T-cell (primary cell): ENCODE measurements at regions not wholly inside any gene's neighbourhood (a gene's known extent, or its start where the extent isn't known, plus 50 kb on each side); places are given as distances from the start of the nearest gene placed in this dataset.

Source experiments
- ATAC-seq, 4 experiments: fragments of 200-7000 bp in 3 of 4; fragments of 150-1000 bp in 1 of 4; cut with Tn5 transposase; replicated peaks in 1 of 4; 1 replicate in 3 of 4; 2 replicates in 1 of 4; pipeline ENCODE4 v1.10.0; 2021; ENCODE audit warnings: moderate library complexity in 3 of 4, mild to moderate bottlenecking in 2 of 4, moderate number of reproducible peaks in 1 of 4
- CTCF ChIA-PET, 2 donors: fragments of 300-600 bp; sonication (Branson Sonifier 250); formaldehyde crosslinking; loops; one replicate each; lab custom pipeline; 2022; ENCODE audit warnings: antibody characterized with exemption in 2 of 2; lab: Charles Lee
- POLR2A ChIA-PET, 2 donors: fragments of 300-600 bp; sonication (Branson Sonifier 250); formaldehyde crosslinking; loops; one replicate each; lab custom pipeline; 2022; ENCODE audit warnings: antibody characterized with exemption in 2 of 2; lab: Charles Lee
- DNase-seq, 35 experiments: peaks; one replicate each; pipeline versions ENCODE4 v3.0.0 to v3.0.0-alpha.2; 2013 to 2023
- H3K27ac ChIP-seq: one replicate; pipeline ENCODE4 v1.5.1; 2013; ENCODE audit warnings: low read length
- H3K27me3 ChIP-seq, 2 experiments: replicated peaks in 1 of 2; 1 replicate in 1 of 2; 2 replicates in 1 of 2; pipeline versions ENCODE4 v1.6.1 to v1.7.0; 2013; ENCODE audit warnings: low read length in 1 of 2, mixed read lengths in 1 of 2; ENCODE audit not compliant: control insufficient read depth in 2 of 2, insufficient read depth in 2 of 2; ENCODE audit errors: extremely low read depth in 1 of 2
- H3K36me3 ChIP-seq, 2 donors: 1 replicate in 1 of 2; 2 replicates in 1 of 2; pipeline versions ENCODE4 v1.6.1 to v1.7.0; 2013; ENCODE audit warnings: low read length in 1 of 2; ENCODE audit not compliant: control insufficient read depth in 2 of 2, insufficient read depth in 1 of 2; ENCODE audit errors: extremely low read depth in 1 of 2
- H3K4me1 ChIP-seq, 2 experiments: 1 replicate in 1 of 2; 2 replicates in 1 of 2; pipeline versions ENCODE4 v1.6.1 to v1.7.0; 2013; ENCODE audit warnings: low read length in 2 of 2, mixed read lengths in 1 of 2; ENCODE audit not compliant: insufficient read depth in 2 of 2, control insufficient read depth in 1 of 2; ENCODE audit errors: extremely low read depth in 1 of 2
- H3K4me3 ChIP-seq, 2 donors: 1 replicate in 1 of 2; 2 replicates in 1 of 2; pipeline versions ENCODE4 v1.5.1 to v1.7.0; 2013; ENCODE audit warnings: mild to moderate bottlenecking in 2 of 2, low read length in 1 of 2, moderate library complexity in 1 of 2; ENCODE audit not compliant: control insufficient read depth in 1 of 2; ENCODE audit errors: extremely low read depth in 1 of 2
- H3K9me3 ChIP-seq: 2 replicates; pipeline ENCODE4 v1.7.0; 2013
- H3K27ac Mint-ChIP-seq, 2 donors: one replicate each; pipeline ENCODE4 v1.8.0; 2020 to 2021; ENCODE audit warnings: mild to moderate bottlenecking in 2 of 2, mixed read lengths in 2 of 2
- H3K27me3 Mint-ChIP-seq, 2 donors: one replicate each; pipeline ENCODE4 v1.8.0; 2021 to 2022; ENCODE audit warnings: mixed read lengths in 2 of 2
- H3K36me3 Mint-ChIP-seq: one replicate; pipeline ENCODE4 v1.8.0; 2021; ENCODE audit warnings: mixed read lengths
- H3K4me1 Mint-ChIP-seq, 3 donors: one replicate each; pipeline ENCODE4 v1.8.0; 2020 to 2022; ENCODE audit warnings: mixed read lengths in 3 of 3, mild to moderate bottlenecking in 1 of 3
- H3K4me3 Mint-ChIP-seq, 3 donors: one replicate each; pipeline ENCODE4 v1.8.0; 2020 to 2022; ENCODE audit warnings: mild to moderate bottlenecking in 3 of 3, mixed read lengths in 3 of 3, moderate library complexity in 3 of 3
- H3K9me3 Mint-ChIP-seq, 3 donors: one replicate each; pipeline ENCODE4 v1.8.0; 2020 to 2022; ENCODE audit warnings: mixed read lengths in 3 of 3
- WGBS: methylation state at CpG from one replicate; pipeline ENCODE4 v1.1.5; 2013; ENCODE audit warnings: missing lambda C conversion rate; ENCODE audit not compliant: insufficient coverage; 5-methylcytosine and 5-hydroxymethylcytosine counted together

GRCh38 chr18:72273025-72273424 is 271.1 kb downstream of the CBLN2 start:
- H3K4me3 ChIP-seq = no peak overlapping the region
- ChIA-PET POLR2A (no interaction called here), CTCF (no interaction called here)
- H3K4me1 Mint-ChIP-seq = no peaks in the 10 kb centered on the region
- no peaks in the 10 kb centered on the region for H3K27me3 ChIP-seq
- WGBS = 63% methylated on average over 2 of the region's 2 CpGs
- H3K27ac Mint-ChIP-seq = no peak overlapping the region
- no peaks in the 10 kb centered on the region for H3K4me1 ChIP-seq
- H3K27ac ChIP-seq = no peak overlapping the region
- H3K9me3 Mint-ChIP-seq = peaks cover 13 to 24% (median 18%) of the 10 kb centered on the region in 3 donors
- no peaks in the 10 kb centered on the region for H3K27me3 Mint-ChIP-seq
- ATAC-seq (no peak), DNase-seq (no peak)
- no peaks in the 10 kb centered on the region for H3K9me3 ChIP-seq
- H3K36me3 Mint-ChIP-seq = no peaks in the 10 kb centered on the region
- H3K36me3 ChIP-seq = no peaks in the 10 kb centered on the region
- no peak overlapping the region for H3K4me3 Mint-ChIP-seq

GRCh38 chr18:72261590-72261989 is 282.6 kb downstream of the CBLN2 start:
- no peaks in the 10 kb centered on the region for H3K36me3 ChIP-seq
- no CpG with 5 or more reads among the region's 2 CpGs for WGBS
- CTCF ChIA-PET = no interaction called here
- DNase-seq (no peak), ATAC-seq (no peak)
- no peaks in the 10 kb centered on the region for H3K9me3 ChIP-seq
- Mint-ChIP-seq H3K27me3 (no peaks in the 10 kb centered on the region), H3K4me3 (no peak overlapping the region), H3K9me3 (peaks cover 0 to 2% (median 0%) of the 10 kb centered on the region in 3 donors), H3K36me3 (no peaks in the 10 kb centered on the region), H3K4me1 (no peaks in the 10 kb centered on the region), H3K27ac (no peak overlapping the region)
- H3K4me3 ChIP-seq = no peak overlapping the region
- H3K4me1 ChIP-seq = no peaks in the 10 kb centered on the region
- no peaks in the 10 kb centered on the region for H3K27me3 ChIP-seq
- H3K27ac ChIP-seq = no peak overlapping the region
- POLR2A ChIA-PET = no interaction called here

DNA sequence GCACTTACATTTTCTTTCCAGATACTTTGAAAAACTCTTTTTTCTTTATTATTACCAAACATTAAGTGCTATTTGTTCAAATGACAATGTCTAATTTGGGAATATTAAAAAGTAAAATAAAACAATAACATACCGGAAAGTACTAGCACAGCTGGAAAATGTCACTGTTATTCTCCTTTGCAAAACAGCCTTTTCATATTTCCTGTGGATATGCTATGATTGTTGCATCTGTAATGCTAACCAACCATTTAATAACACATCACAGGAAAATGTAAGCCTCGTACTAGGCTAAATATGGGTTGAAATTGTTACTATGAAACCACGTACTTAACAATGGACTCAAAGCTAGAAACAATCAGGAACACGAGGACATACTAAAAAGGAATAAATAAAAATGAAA is 298.1 kb downstream of the CBLN2 start:
- Histone ChIP-seq H3K27me3 (no peaks in the 10 kb centered on the region), H3K9me3 (no peaks in the 10 kb centered on the region), H3K36me3 (no peaks in the 10 kb centered on the region), H3K4me1 (no peaks in the 10 kb centered on the region), H3K27ac (no peak overlapping the region), H3K4me3 (no peak overlapping the region)
- no peak overlapping the region for H3K27ac Mint-ChIP-seq
- no peaks in the 10 kb centered on the region for H3K27me3 Mint-ChIP-seq
- H3K4me1 Mint-ChIP-seq = no peaks in the 10 kb centered on the region
- H3K4me3 Mint-ChIP-seq = no peak overlapping the region
- no CpG with 5 or more reads among the region's 4 CpGs for WGBS
- POLR2A ChIA-PET = no interaction called here
- CTCF ChIA-PET = no interaction called here
- no peaks in the 10 kb centered on the region for H3K36me3 Mint-ChIP-seq
- H3K9me3 Mint-ChIP-seq = peaks cover 0 to 12% (median 7%) of the 10 kb centered on the region in 3 donors
- no peak for DNase-seq
- no peak for ATAC-seq

DNA sequence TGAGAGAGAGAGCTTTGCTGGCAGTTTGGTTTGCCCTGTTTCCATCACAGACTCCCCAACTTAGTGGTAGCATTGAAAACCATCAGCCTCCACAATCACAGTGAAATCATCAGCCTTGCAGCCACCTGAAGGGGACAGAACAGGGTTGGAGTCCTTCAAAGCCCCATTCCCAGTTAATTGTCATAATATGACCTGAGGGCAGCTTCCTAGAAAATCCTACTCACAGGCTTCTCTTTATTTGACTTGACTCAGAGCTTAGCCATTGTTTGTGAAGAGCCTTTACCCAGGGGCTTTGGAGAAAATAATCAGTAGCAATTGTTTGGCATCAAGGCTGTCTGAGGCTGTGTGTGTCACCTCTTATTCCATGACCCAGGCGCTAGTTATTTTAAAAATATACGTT is 308.7 kb downstream of the CBLN2 start:
- no peak for DNase-seq
- H3K36me3 ChIP-seq = no peaks in the 10 kb centered on the region
- Mint-ChIP-seq H3K27ac (no peak overlapping the region), H3K27me3 (no peaks in the 10 kb centered on the region), H3K4me3 (no peak overlapping the region), H3K9me3 (peaks cover 4 to 17% (median 7%) of the 10 kb centered on the region in 3 donors), H3K36me3 (no peaks in the 10 kb centered on the region), H3K4me1 (no peaks in the 10 kb centered on the region)
- H3K4me3 ChIP-seq = no peak overlapping the region
- no peaks in the 10 kb centered on the region for H3K9me3 ChIP-seq
- no peaks in the 10 kb centered on the region for H3K4me1 ChIP-seq
- POLR2A ChIA-PET = no interaction called here
- no peaks in the 10 kb centered on the region for H3K27me3 ChIP-seq
- no CpG with 5 or more reads among the region's 2 CpGs for WGBS
- CTCF ChIA-PET = no interaction called here
- no peak overlapping the region for H3K27ac ChIP-seq
- ATAC-seq = no peak

- Mint-ChIP-seq H3K9me3 (peaks cover 4 to 21% (median 7%) of the 10 kb centered on the region in 3 donors), H3K4me1 (no peaks in the 10 kb centered on the region), H3K4me3 (no peak overlapping the region), H3K27ac (no peak overlapping the region), H3K27me3 (no peaks in the 10 kb centered on the region), H3K36me3 (no peaks in the 10 kb centered on the region)
- H3K27me3 ChIP-seq = no peaks in the 10 kb centered on the region
- ChIA-PET CTCF (interaction anchor here in 1 of 2 donors (0.5 kb wide), 1 partner anchor 718 kb away, joined by 5 read pairs; no protein-coding TSS in a partner anchor), POLR2A (no interaction called here)
- no peaks in the 10 kb centered on the region for H3K9me3 ChIP-seq
- no peak overlapping the region for H3K4me3 ChIP-seq
- ATAC-seq (no peak), DNase-seq (no peak)
- no peak overlapping the region for H3K27ac ChIP-seq
- no CpG with 5 or more reads among the region's 4 CpGs for WGBS
- no peaks in the 10 kb centered on the region for H3K36me3 ChIP-seq
- H3K4me1 ChIP-seq = no peaks in the 10 kb centered on the region
Measured at GRCh38 chr18:72233106-72233505, 311.0 kb downstream of the CBLN2 start.

- 100% methylated on average over 1 of the region's 3 CpGs for WGBS
- Histone ChIP-seq H3K4me3 (no peak overlapping the region), H3K36me3 (no peaks in the 10 kb centered on the region), H3K27me3 (no peaks in the 10 kb centered on the region), H3K4me1 (no peaks in the 10 kb centered on the region), H3K27ac (no peak overlapping the region), H3K9me3 (no peaks in the 10 kb centered on the region)
- no peaks in the 10 kb centered on the region for H3K4me1 Mint-ChIP-seq
- ATAC-seq (no peak), DNase-seq (no peak)
- H3K27ac Mint-ChIP-seq = no peak overlapping the region
- no peaks in the 10 kb centered on the region for H3K36me3 Mint-ChIP-seq
- no peak overlapping the region for H3K4me3 Mint-ChIP-seq
- ChIA-PET CTCF (no interaction called here), POLR2A (no interaction called here)
- no peaks in the 10 kb centered on the region for H3K27me3 Mint-ChIP-seq
- peaks cover 4 to 21% (median 7%) of the 10 kb centered on the region in 3 donors for H3K9me3 Mint-ChIP-seq
Measured at GRCh38 chr18:72232644-72233043, 311.5 kb downstream of the CBLN2 start.

DNA sequence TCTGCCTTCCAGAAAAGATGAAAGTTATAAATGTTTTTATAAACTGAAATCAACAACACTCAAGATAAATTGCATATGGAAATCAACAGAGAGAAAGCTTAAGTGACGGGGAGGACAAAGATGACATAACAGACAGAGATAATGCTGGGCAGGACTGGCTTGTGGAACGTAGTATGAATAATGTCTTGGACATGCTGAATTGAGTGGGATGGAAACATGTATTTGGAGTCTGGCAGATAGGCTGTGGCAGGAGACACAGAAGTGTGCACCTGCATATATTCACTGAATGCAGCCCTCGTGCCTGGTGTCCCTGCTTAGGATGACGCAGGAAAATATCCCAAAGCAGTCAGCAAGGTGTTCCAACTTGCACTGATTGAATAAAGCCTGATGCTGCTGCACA is 318.2 kb downstream of the CBLN2 start:
- no peak overlapping the region for H3K27ac Mint-ChIP-seq
- no peaks in the 10 kb centered on the region for H3K36me3 Mint-ChIP-seq
- no peak for DNase-seq
- H3K9me3 Mint-ChIP-seq = peaks cover 0 to 13% (median 0%) of the 10 kb centered on the region in 3 donors
- H3K27me3 Mint-ChIP-seq = no peaks in the 10 kb centered on the region
- H3K4me3 Mint-ChIP-seq = no peak overlapping the region
- no peak overlapping the region for H3K27ac ChIP-seq
- 84% methylated on average over 3 of the region's 4 CpGs for WGBS
- ChIA-PET CTCF (no interaction called here), POLR2A (no interaction called here)
- no peak for ATAC-seq
- no peaks in the 10 kb centered on the region for H3K4me1 Mint-ChIP-seq
- no peaks in the 10 kb centered on the region for H3K4me1 ChIP-seq
- H3K27me3 ChIP-seq = no peaks in the 10 kb centered on the region
- no peaks in the 10 kb centered on the region for H3K36me3 ChIP-seq
- no peaks in the 10 kb centered on the region for H3K9me3 ChIP-seq
- no peak overlapping the region for H3K4me3 ChIP-seq
